LNCAP (cell line): ENCODE measurements at regions not wholly inside any gene's neighbourhood (a gene's known extent, or its start where the extent isn't known, plus 50 kb on each side); places are given as distances from the start of the nearest gene placed in this dataset.

Experiments used
- TF ChIP-seq, protein P1 (sequence below): fragments of 450-650 bp; IDR thresholded peaks from 2 replicates; pipeline ENCODE4 v1.5.1; 2017; ENCODE audit warnings: mild to moderate bottlenecking

DNA sequence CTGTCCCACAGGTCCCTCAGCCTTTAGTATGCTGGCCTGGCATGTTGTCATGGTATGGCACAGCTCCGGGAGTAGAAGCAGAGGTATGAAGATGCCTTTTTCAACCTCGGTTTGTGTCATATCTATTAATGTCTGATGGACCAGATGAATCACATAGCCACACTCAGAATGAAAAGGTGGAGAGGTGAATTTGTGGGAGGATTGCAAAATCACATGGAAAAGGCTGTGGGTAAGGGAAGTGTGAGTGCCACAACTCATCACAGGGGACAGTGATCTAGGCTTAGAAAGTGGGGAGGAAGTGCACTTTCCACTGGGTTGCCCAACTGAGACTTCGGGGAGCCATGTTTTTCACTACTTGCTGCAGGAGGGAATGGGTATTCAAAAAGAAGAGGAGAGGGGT is 190.7 kb downstream of the WDR11 start:
- TF ChIP-seq, protein P1, sequence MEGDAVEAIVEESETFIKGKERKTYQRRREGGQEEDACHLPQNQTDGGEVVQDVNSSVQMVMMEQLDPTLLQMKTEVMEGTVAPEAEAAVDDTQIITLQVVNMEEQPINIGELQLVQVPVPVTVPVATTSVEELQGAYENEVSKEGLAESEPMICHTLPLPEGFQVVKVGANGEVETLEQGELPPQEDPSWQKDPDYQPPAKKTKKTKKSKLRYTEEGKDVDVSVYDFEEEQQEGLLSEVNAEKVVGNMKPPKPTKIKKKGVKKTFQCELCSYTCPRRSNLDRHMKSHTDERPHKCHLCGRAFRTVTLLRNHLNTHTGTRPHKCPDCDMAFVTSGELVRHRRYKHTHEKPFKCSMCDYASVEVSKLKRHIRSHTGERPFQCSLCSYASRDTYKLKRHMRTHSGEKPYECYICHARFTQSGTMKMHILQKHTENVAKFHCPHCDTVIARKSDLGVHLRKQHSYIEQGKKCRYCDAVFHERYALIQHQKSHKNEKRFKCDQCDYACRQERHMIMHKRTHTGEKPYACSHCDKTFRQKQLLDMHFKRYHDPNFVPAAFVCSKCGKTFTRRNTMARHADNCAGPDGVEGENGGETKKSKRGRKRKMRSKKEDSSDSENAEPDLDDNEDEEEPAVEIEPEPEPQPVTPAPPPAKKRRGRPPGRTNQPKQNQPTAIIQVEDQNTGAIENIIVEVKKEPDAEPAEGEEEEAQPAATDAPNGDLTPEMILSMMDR, result no peak

DNA sequence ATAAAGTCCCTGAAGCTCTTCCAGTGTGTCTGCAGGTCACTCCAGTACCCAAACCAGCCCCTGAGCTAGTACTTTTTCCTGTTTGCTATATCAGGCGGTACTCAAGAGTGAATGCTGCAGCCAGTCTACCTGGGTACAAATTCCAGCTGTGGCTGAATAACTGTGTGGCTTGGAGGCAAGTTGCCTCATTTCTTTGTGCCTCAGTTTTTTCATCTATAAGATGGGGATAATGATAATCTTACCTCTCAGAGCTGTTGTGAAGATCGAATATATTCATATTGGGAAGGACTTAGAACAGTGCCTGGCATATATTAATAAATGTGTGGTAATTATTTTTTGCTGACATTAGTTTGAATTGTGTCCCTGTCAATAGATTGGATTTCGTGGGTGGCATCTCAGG is 191.2 kb downstream of the WDR11 start:
- TF ChIP-seq, protein P1, result no peak

DNA sequence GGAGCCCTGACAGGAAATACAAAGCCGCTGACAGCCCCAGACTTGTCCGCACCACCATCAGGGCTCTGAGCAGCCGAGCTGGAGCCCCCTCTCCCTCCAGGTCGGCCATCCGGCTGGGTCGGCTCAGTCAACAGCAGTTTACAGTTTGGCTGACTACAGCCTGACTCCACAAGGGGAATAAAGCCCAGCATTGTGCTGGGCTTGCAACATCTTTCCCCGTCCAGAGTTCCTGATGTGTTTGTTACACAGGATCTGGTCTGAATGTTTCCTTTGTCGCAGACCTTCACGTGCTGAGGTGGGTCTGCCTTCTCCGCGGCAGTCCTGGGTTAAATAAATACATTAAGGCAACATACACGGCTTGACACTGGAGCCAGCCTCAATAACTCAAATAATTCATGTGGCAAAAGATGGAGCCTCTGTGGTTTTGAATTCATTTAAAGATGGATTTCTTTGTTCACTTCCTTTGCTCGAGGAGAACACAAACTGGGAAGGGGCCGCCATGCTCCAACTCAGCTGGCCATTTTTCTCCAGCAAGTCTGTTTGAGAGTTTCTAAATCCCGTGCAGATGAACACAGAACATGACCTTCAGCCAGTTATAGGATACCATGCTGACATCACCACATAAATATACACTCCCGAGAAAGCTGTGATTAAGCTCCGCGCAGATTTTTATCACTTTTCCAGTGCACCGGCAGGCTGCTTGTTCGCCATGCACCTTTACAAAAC is 192.1 kb downstream of the WDR11 start:
- TF ChIP-seq, protein P1, result no peak

DNA sequence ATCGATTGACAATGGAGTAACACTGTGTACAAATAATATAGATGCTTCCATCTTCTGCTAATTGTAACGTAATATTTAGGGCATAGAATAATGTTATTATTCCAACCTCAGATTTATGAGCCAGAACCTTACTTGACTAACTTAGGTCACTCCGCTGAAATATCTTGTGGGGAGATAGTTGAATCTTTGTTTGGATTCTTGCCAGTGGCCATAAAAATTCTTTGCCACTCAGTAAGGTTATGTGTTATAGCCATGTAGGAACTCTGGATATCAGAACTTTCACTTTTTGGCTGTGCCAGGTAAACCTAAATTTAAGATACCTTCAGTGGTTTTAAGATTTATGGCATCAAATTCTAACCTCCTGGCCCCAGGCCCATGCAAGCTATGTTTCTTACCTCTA is 197.6 kb downstream of the WDR11 start:
- TF ChIP-seq, protein P1, result no peak

DNA sequence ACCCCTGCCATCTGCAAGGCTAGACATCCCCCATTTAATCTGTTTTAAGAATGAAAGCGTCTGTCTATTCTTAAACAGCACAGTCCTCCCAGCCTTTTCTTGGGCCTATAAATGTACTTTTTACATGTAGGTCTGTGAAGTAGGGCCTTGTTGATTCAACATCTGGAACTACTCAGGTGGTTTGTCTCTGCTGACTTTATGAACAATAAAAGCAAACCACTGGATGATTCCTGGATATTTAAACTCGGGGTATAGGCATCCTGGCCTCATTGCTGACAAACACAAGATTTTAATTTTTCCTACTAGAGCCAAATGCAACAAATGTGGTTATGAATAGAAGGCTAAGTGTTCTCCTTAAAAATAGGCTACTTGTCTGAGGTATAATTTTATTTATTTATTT is 198.3 kb downstream of the WDR11 start:
- TF ChIP-seq, protein P1, result no peak

DNA sequence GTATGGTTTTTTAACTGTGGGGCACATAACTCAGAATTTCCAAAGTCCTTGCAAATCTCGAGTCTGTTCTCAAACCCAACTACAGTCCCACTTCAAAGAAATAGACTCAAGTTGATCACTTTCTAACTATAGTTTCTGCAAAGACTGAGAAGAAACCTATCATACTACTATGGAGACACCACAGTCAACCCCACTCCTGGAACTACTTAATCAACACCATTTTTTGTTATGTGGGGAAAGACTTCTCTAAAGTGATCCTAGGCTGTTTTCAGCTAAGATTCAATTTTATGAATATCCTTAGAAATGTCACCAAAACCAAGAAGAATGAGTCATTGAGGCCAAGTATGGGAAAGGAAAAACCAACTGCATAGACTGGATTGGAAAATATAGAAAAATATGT is 198.8 kb downstream of the WDR11 start:
- TF ChIP-seq, protein P1, result no peak

DNA sequence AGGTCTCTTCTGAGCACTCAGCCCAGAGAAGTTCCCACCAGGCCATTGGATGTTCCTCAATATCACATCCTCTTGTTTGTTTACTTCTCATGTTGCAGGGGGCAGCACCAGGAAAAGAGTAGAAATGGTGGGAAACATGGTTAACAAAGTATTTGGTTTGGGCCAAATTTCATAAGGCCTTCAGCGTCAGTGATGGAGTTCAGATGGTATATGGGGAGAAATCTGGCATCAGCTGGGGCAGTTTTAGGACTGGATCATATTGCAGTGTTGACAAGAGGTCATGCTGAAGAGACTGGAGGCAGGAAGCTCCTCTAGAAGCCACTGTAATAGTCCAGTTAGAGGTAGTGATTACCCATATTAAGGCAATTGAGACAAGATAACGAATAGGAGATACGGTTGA is 200.0 kb downstream of the WDR11 start:
- TF ChIP-seq, protein P1, result no peak
